ENCODE measurements at regions not wholly inside any gene's neighbourhood (a gene's known extent, or its start where the extent isn't known, plus 50 kb on each side); places are given as distances from the start of the nearest gene placed in this dataset.

DNA sequence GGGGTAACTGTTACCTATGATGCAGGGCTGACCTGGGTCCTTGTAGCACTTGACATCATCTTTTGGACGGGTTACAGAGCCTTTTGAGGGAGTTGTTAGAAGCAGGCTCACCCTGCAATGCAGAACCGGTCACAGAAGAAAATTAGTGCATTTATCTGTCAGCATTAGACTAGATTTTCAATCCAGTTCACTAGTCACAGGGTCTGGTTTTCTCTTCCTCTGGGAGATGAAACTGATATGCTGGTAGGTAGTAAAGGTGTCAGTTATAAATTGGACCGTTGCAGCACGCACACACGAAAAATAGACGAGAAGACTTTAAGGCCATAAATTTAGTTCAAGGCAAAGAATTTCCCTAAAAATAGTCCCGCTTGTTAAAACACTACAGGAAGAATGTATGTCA, 532.3 kb upstream of the ATP11B start:
- no peak overlapping the region for H3K27ac ChIP-seq
- TF ChIP-seq, protein P1, sequence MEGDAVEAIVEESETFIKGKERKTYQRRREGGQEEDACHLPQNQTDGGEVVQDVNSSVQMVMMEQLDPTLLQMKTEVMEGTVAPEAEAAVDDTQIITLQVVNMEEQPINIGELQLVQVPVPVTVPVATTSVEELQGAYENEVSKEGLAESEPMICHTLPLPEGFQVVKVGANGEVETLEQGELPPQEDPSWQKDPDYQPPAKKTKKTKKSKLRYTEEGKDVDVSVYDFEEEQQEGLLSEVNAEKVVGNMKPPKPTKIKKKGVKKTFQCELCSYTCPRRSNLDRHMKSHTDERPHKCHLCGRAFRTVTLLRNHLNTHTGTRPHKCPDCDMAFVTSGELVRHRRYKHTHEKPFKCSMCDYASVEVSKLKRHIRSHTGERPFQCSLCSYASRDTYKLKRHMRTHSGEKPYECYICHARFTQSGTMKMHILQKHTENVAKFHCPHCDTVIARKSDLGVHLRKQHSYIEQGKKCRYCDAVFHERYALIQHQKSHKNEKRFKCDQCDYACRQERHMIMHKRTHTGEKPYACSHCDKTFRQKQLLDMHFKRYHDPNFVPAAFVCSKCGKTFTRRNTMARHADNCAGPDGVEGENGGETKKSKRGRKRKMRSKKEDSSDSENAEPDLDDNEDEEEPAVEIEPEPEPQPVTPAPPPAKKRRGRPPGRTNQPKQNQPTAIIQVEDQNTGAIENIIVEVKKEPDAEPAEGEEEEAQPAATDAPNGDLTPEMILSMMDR (conservative IDR thresholded peaks at IDR 0.05) = no peak

DNA sequence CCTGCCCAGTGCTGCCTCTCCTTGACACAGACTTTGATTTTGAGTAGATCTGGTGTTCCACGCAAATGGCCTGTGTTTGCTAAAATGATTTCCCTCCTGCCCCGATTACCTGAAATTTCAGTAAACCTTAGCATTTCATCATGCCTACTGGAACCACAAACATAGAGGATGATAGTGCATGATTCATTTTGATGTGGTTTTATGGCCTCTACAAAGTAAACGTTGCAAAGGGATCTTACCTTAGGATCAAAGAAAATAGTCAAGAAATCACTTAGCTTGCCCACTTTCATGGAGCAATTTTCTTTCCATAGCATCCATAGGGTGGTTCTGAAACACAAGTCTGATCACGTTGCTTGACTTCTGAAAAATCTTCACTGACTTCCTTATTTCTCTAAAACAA, 524.6 kb upstream of the ATP11B start:
- TF ChIP-seq, protein P1 (conservative IDR thresholded peaks at IDR 0.05) = no peak

DNA sequence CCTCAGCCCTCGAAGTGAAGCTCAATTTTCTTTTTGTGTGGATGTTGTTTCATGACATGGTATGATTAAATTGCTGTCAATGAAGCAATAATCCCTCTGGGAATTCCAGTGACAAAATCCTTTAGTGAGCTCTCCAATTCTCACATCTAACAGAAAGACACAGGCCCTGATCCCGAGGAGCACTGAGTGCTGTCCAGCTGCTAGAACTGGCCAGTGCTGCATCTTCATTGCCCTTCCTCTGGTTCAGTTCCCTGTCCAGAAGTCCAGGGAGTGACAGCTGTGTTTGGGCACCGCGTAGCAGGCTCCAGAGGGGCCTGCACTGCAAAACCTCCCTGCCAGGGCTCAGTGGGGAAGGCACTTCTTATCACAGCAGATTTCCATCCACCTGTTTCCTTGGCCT, 516.8 kb upstream of the ATP11B start:
- TF ChIP-seq, protein P1 (conservative IDR thresholded peaks at IDR 0.05) = no peak
- H3K27ac ChIP-seq = no peak overlapping the region

More for the DNA sequence above, 524.6 kb upstream of the ATP11B start:
- no peak overlapping the region for H3K27ac ChIP-seq

DNA sequence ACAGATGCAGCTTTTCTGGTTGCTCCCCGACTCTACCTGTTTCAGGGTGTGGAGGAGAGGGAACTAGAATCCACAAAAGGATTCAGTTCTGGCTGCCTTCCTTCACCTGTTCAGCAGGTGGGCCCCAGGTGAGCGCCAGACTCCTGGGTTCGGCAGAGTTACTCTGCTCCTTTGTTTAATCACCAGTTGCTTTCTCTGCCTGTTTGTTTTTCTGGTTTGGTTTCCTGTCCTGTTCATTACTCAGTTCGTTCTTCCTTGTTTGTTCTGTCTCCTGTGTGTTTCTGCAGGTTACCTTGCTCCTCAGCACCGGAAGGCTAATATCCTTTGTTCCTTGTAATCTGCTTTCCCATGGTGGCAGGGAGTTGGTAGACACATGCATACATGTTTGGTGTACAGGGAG, 508.5 kb upstream of the ATP11B start:
- TF ChIP-seq, protein P1 (conservative IDR thresholded peaks at IDR 0.05) = no peak
- peak overlapping the region; percentile 99 for H3K27ac ChIP-seq

DNA sequence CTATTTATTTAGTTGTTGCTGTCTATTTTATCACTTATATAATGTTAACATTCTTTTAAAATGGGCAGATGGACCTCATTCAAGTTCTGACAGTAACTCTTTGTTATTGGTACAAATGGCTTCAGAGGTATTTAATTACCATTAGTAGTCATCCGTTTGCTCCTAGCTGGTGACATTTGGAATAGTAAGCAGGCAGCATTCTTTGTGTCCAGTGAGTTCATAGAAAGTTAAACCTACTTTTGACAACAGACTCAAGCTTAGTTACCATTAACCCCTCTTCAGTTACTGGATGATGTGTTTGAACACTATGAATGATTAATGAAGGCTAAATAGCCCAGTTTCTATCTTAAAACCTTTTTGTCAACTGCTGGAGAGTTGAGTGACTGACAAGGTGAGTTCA, 500.7 kb upstream of the ATP11B start:
- H3K27ac ChIP-seq = no peak overlapping the region
- TF ChIP-seq, protein P1 (conservative IDR thresholded peaks at IDR 0.05) = no peak

DNA sequence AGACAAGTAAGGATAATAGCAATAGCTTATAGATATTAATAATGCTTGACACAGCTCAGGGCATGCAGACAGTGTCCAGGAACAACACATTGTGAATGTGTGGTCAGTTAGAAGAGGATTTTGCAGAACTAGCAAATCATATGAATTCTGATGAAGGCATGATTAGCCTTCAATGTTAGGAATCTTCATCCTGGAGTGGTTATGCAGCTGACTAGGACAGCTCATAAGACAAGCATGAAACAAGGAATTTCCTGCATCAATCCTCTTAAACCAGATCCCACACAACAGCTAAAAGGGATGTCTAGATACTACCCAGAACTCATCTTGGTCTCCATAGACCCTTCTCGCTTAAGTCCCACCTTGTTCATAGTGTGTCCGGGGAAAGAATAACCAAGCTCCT, 499.0 kb upstream of the ATP11B start:
- TF ChIP-seq, protein P1 (conservative IDR thresholded peaks at IDR 0.05) = no peak
- H3K27ac ChIP-seq = no peak overlapping the region

DNA sequence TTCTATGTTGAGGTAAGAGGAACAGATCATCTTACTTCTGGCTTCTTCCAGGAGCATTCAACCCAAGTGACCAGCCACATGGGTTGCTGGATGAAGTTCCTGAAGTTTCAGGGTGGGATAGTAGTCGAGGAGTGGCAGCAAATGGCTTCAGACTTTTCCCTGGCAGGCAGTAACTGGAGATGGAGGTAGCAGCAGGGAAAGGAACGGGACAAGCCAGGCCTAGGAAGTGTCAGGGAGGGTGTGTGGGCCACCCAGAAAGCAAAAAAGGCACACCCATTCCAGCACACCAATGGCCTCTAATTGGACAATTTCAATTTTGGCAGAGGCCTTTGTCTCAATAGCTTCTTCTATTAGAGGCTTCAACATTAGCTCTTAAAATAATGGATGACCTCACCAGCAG, 498.6 kb upstream of the ATP11B start:
- TF ChIP-seq, protein P1 (conservative IDR thresholded peaks at IDR 0.05) = no peak
- no peak overlapping the region for H3K27ac ChIP-seq

DNA sequence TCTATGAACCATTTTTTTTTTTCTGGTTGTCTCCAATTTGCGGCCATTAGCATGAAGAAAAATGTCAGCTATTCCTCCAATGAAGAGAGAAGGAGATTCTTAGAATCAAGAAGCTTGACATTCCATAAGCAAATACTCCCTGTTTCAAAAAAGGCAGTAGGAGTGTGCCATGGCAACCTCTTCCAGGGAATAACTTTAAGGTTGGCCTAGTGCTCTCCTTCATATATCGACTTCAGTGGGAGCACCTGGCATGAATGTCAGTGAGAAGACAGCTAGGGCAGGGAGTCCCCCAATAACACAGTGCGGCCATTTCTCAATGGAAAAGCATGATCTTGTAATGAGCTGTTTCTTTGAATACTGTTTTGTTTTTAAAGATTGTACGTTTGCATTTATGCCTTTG, 493.0 kb upstream of the ATP11B start:
- H3K27ac ChIP-seq = no peak overlapping the region
- TF ChIP-seq, protein P1 (conservative IDR thresholded peaks at IDR 0.05) = no peak

Data from VCaP (cell line).